Duodenal mucosa (tissue), 2 donors: ENCODE measurements at regions not wholly inside any gene's neighbourhood (a gene's known extent, or its start where the extent isn't known, plus 50 kb on each side); places are given as distances from the start of the nearest gene placed in this dataset.

Source experiments
- H3K27ac ChIP-seq: one replicate; pipeline ENCODE4 v1.7.0; 2013; ENCODE audit warnings: low read depth, low read length
- H3K27me3 ChIP-seq, 2 donors: one replicate each; pipeline ENCODE4 v1.7.0; 2013; ENCODE audit warnings: low read length in 2 of 2, control low read depth in 1 of 2; ENCODE audit not compliant: insufficient read depth in 2 of 2, control insufficient read depth in 1 of 2
- H3K36me3 ChIP-seq, 2 donors: one replicate each; pipeline ENCODE4 v1.7.0; 2013; ENCODE audit warnings: low read length in 2 of 2, control low read depth in 1 of 2; ENCODE audit not compliant: insufficient read depth in 2 of 2, control insufficient read depth in 1 of 2
- H3K4me1 ChIP-seq, 2 donors: one replicate each; pipeline ENCODE4 v1.7.0; 2013; ENCODE audit warnings: low read length in 2 of 2, control low read depth in 1 of 2; ENCODE audit not compliant: insufficient read depth in 2 of 2, control insufficient read depth in 1 of 2
- H3K4me3 ChIP-seq, 2 donors: one replicate each; pipeline ENCODE4 v1.7.0; 2013; ENCODE audit warnings: low read length in 2 of 2, low read depth in 1 of 2
- H3K9ac ChIP-seq, 2 donors: one replicate each; pipeline ENCODE4 v1.7.0; 2013; ENCODE audit warnings: low read length in 2 of 2, low read depth in 1 of 2
- H3K9me3 ChIP-seq, 2 donors: one replicate each; pipeline ENCODE4 v1.7.0; 2013; ENCODE audit warnings: low read length in 2 of 2, control low read depth in 1 of 2; ENCODE audit not compliant: control insufficient read depth in 1 of 2

- Histone ChIP-seq H3K36me3 (no peaks in the 10 kb centered on the region), H3K27me3 (no peaks in the 10 kb centered on the region), H3K9me3 (peaks cover 2% of the 10 kb centered on the region in 2 donors), H3K4me3 (no peak overlapping the region), H3K27ac (no peak overlapping the region), H3K9ac (no peak overlapping the region), H3K4me1 (no peaks in the 10 kb centered on the region)
Observed at GRCh38 chr5:28214292-28214691, 1175.9 kb upstream of the CDH9 start.

- H3K9me3 ChIP-seq: peaks cover 3 to 7% of the 10 kb centered on the region in 2 donors
- H3K9ac ChIP-seq: no peak overlapping the region
- H3K4me3 ChIP-seq: no peak overlapping the region
- H3K4me1 ChIP-seq: no peaks in the 10 kb centered on the region
- no peaks in the 10 kb centered on the region for H3K36me3 ChIP-seq
- no peaks in the 10 kb centered on the region for H3K27me3 ChIP-seq
- H3K27ac ChIP-seq: no peak overlapping the region
Observed at GRCh38 chr5:28208356-28208755, 1170.0 kb upstream of the CDH9 start.

GRCh38 chr5:28190011-28190410, 1151.6 kb upstream of the CDH9 start:
- no peaks in the 10 kb centered on the region for H3K4me1 ChIP-seq
- no peak overlapping the region for H3K4me3 ChIP-seq

GRCh38 chr5:28174691-28175090, 1136.3 kb upstream of the CDH9 start:
- no peaks in the 10 kb centered on the region for H3K27me3 ChIP-seq
- H3K4me1 ChIP-seq: no peaks in the 10 kb centered on the region
- peaks cover 8 to 23% of the 10 kb centered on the region in 2 donors for H3K9me3 ChIP-seq
- no peak overlapping the region for H3K27ac ChIP-seq
- no peak overlapping the region for H3K4me3 ChIP-seq
- H3K36me3 ChIP-seq: no peaks in the 10 kb centered on the region
- no peak overlapping the region for H3K9ac ChIP-seq

More at GRCh38 chr5:28190011-28190410, 1151.6 kb upstream of the CDH9 start:
- Histone ChIP-seq H3K27ac (no peak overlapping the region), H3K36me3 (no peaks in the 10 kb centered on the region), H3K27me3 (no peaks in the 10 kb centered on the region), H3K9ac (no peak overlapping the region), H3K9me3 (peaks cover 2 to 9% of the 10 kb centered on the region in 2 donors)

GRCh38 chr5:28165096-28165495, 1126.7 kb upstream of the CDH9 start:
- Histone ChIP-seq H3K4me3 (no peak overlapping the region), H3K4me1 (no peaks in the 10 kb centered on the region), H3K9me3 (peaks cover 0 to 3% of the 10 kb centered on the region in 2 donors), H3K36me3 (no peaks in the 10 kb centered on the region), H3K27me3 (no peaks in the 10 kb centered on the region), H3K9ac (no peak overlapping the region), H3K27ac (no peak overlapping the region)

GRCh38 chr5:28164568-28164967, 1126.2 kb upstream of the CDH9 start:
- Histone ChIP-seq H3K27ac (no peak overlapping the region), H3K27me3 (no peaks in the 10 kb centered on the region), H3K9me3 (peaks cover 0 to 3% of the 10 kb centered on the region in 2 donors), H3K9ac (no peak overlapping the region), H3K36me3 (no peaks in the 10 kb centered on the region), H3K4me3 (no peak overlapping the region), H3K4me1 (no peaks in the 10 kb centered on the region)

- no peaks in the 10 kb centered on the region for H3K4me1 ChIP-seq
- H3K27ac ChIP-seq: no peak overlapping the region
- H3K4me3 ChIP-seq: no peak overlapping the region
- peaks cover 0 to 10% of the 10 kb centered on the region in 2 donors for H3K9me3 ChIP-seq
- no peaks in the 10 kb centered on the region for H3K36me3 ChIP-seq
- H3K9ac ChIP-seq: no peak overlapping the region
- no peaks in the 10 kb centered on the region for H3K27me3 ChIP-seq
Observed at GRCh38 chr5:28156981-28157380, 1118.6 kb upstream of the CDH9 start.

GRCh38 chr5:28143519-28143918, 1105.1 kb upstream of the CDH9 start:
- no peak overlapping the region for H3K9ac ChIP-seq
- H3K36me3 ChIP-seq: no peaks in the 10 kb centered on the region
- H3K27me3 ChIP-seq: no peaks in the 10 kb centered on the region
- H3K27ac ChIP-seq: no peak overlapping the region
- H3K4me3 ChIP-seq: no peak overlapping the region
- peaks cover 6 to 7% of the 10 kb centered on the region in 2 donors for H3K9me3 ChIP-seq
- H3K4me1 ChIP-seq: no peaks in the 10 kb centered on the region

GRCh38 chr5:28132151-28132550, 1093.8 kb upstream of the CDH9 start:
- no peak overlapping the region for H3K9ac ChIP-seq
- H3K4me1 ChIP-seq: no peaks in the 10 kb centered on the region
- no peak overlapping the region for H3K4me3 ChIP-seq
- no peaks in the 10 kb centered on the region for H3K27me3 ChIP-seq
- H3K27ac ChIP-seq: no peak overlapping the region
- no peaks in the 10 kb centered on the region for H3K36me3 ChIP-seq
- peaks cover 1 to 3% of the 10 kb centered on the region in 2 donors for H3K9me3 ChIP-seq

GRCh38 chr5:28117691-28118090, 1079.3 kb upstream of the CDH9 start:
- no peaks in the 10 kb centered on the region for H3K4me1 ChIP-seq
- H3K36me3 ChIP-seq: no peaks in the 10 kb centered on the region
- no peak overlapping the region for H3K4me3 ChIP-seq
- no peaks in the 10 kb centered on the region for H3K27me3 ChIP-seq
- H3K27ac ChIP-seq: no peak overlapping the region
- H3K9me3 ChIP-seq: peaks cover 7 to 17% of the 10 kb centered on the region in 2 donors
- no peak overlapping the region for H3K9ac ChIP-seq

GRCh38 chr5:28117273-28117672, 1078.9 kb upstream of the CDH9 start:
- Histone ChIP-seq H3K4me3 (no peak overlapping the region), H3K36me3 (no peaks in the 10 kb centered on the region), H3K9ac (no peak overlapping the region), H3K9me3 (peaks cover 7 to 17% of the 10 kb centered on the region in 2 donors), H3K27me3 (no peaks in the 10 kb centered on the region), H3K4me1 (no peaks in the 10 kb centered on the region), H3K27ac (no peak overlapping the region)
